CD4-positive, alpha-beta T cell (primary cell): ENCODE measurements at regions not wholly inside any gene's neighbourhood (a gene's known extent, or its start where the extent isn't known, plus 50 kb on each side); places are given as distances from the start of the nearest gene placed in this dataset.

Experiments used
- ATAC-seq: fragments of 200-7000 bp; cut with Tn5 transposase; one replicate; pipeline ENCODE4 v1.10.0; 2022; ENCODE audit warnings: mild to moderate bottlenecking; ENCODE audit not compliant: poor library complexity
- CTCF ChIA-PET: fragments of 350-600 bp; sonication (Branson Sonifier 250); formaldehyde crosslinking; loops from one replicate; lab custom pipeline; 2021; ENCODE audit warnings: antibody characterized with exemption, inconsistent platforms; lab: Charles Lee
- POLR2A ChIA-PET: fragments of 350-600 bp; sonication (Branson Sonifier 250); formaldehyde crosslinking; loops from one replicate; lab custom pipeline; 2021; ENCODE audit warnings: antibody characterized with exemption, inconsistent platforms; lab: Charles Lee
- DNase-seq, 14 experiments: peaks; one replicate each; pipeline ENCODE4 v3.0.0-alpha.2; 2013 to 2020; ENCODE audit warnings: mixed read lengths in 2 of 14
- H3K27ac ChIP-seq, 2 donors: one replicate each; pipeline versions ENCODE4 v1.5.1 to v1.7.0; 2013; ENCODE audit warnings: low read length in 2 of 2, low read depth in 1 of 2, mild to moderate bottlenecking in 1 of 2
- H3K27me3 ChIP-seq, 2 experiments: 1 replicate in 1 of 2; 2 replicates in 1 of 2; pipeline versions ENCODE4 v1.6.1 to v1.7.0; 2013; ENCODE audit warnings: low read length in 2 of 2, control low read depth in 1 of 2, mild to moderate bottlenecking in 1 of 2, moderate library complexity in 1 of 2; ENCODE audit not compliant: insufficient read depth in 2 of 2, control insufficient read depth in 1 of 2
- H3K36me3 ChIP-seq: one replicate; pipeline ENCODE4 v1.6.1; 2013; ENCODE audit warnings: low read length, control low read depth; ENCODE audit not compliant: insufficient read depth
- H3K4me1 ChIP-seq: one replicate; pipeline ENCODE4 v1.6.1; 2013; ENCODE audit warnings: low read length, control low read depth; ENCODE audit not compliant: insufficient read depth
- H3K4me3 ChIP-seq: one replicate; pipeline ENCODE4 v1.5.1; 2013; ENCODE audit warnings: mild to moderate bottlenecking, low read length, moderate library complexity
- H3K9me3 ChIP-seq, 2 experiments: 1 replicate in 1 of 2; 2 replicates in 1 of 2; pipeline versions ENCODE4 v1.6.1 to v1.7.0; 2013; ENCODE audit warnings: low read length in 2 of 2, mild to moderate bottlenecking in 2 of 2, control low read depth in 1 of 2, moderate library complexity in 1 of 2; ENCODE audit not compliant: control insufficient read depth in 1 of 2, insufficient read depth in 1 of 2
- H3K27ac Mint-ChIP-seq: one replicate; pipeline ENCODE4 v1.8.0; 2020; ENCODE audit warnings: mixed read lengths
- H3K27me3 Mint-ChIP-seq: one replicate; pipeline ENCODE4 v1.8.0; 2021; ENCODE audit warnings: mixed read lengths
- H3K36me3 Mint-ChIP-seq: one replicate; pipeline ENCODE4 v1.8.0; 2021; ENCODE audit warnings: low read depth, mixed read lengths
- H3K4me1 Mint-ChIP-seq: one replicate; pipeline ENCODE4 v1.8.0; 2021; ENCODE audit warnings: low read depth, mixed read lengths
- H3K4me3 Mint-ChIP-seq: one replicate; pipeline ENCODE4 v1.8.0; 2020; ENCODE audit warnings: mild to moderate bottlenecking, mixed read lengths
- H3K9me3 Mint-ChIP-seq: one replicate; pipeline ENCODE4 v1.8.0; 2020; ENCODE audit warnings: mixed read lengths
- CTCF ChIP-seq: fragments of 200-600 bp; IDR thresholded peaks from one replicate; pipeline ENCODE4 v1.8.0; 2022; ENCODE audit warnings: antibody characterized with exemption, mild to moderate bottlenecking
- intact Hi-C, 2 experiments: fragments of 100-400 bp; cut with DNase I in 1 of 2; cut with micrococcal nuclease in 1 of 2; formaldehyde crosslinking; loops; one replicate each; pipeline versions ENCODE4 v1.15.1 to v1.9.0; 2023 to 2025; cut with DNase I, micrococcal nuclease

DNA sequence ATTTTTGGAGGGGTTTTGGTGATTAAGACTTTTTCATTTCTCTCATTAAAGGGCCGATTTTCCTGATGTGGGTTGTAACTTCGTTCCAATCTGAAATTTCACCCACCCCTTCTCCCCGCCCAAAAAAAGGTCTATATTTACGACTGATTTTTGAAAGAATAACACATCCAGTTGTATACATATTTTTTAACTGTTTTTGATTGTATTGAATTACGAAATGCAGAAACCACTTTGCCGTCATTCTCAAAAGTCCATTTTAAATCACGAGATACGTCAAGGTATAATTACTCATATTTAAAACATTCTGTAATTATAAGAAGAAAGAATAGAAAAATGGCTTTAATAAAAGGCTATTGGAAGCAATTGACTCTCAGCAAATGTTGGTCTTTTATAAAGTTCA lies 520.7 kb downstream of the MED13L start:
- H3K4me1 ChIP-seq, result no peaks in the 10 kb centered on the region
- H3K27me3 Mint-ChIP-seq, result peaks cover 29% of the 10 kb centered on the region
- H3K27me3 ChIP-seq, result no peaks in the 10 kb centered on the region
- no peaks in the 10 kb centered on the region for H3K9me3 ChIP-seq
- TF ChIP-seq CTCF, result no peak
- POLR2A ChIA-PET, result no interaction called here
- no peaks in the 10 kb centered on the region for H3K9me3 Mint-ChIP-seq
- no peaks in the 10 kb centered on the region for H3K36me3 Mint-ChIP-seq
- intact Hi-C loops, result no loop called here
- H3K4me3 Mint-ChIP-seq, result no peak overlapping the region
- H3K4me1 Mint-ChIP-seq, result no peaks in the 10 kb centered on the region
- H3K4me3 ChIP-seq, result no peak overlapping the region
- no peak for ATAC-seq
- no peak overlapping the region for H3K27ac Mint-ChIP-seq
- CTCF ChIA-PET, result no interaction called here
- DNase-seq, result no peak
- no peak overlapping the region for H3K27ac ChIP-seq
- H3K36me3 ChIP-seq, result no peaks in the 10 kb centered on the region

- CTCF ChIA-PET, result no interaction called here
- H3K4me1 Mint-ChIP-seq, result no peaks in the 10 kb centered on the region
These were observed 521.2 kb downstream of the MED13L start for GRCh38 chr12:115756271-115756670.

DNA sequence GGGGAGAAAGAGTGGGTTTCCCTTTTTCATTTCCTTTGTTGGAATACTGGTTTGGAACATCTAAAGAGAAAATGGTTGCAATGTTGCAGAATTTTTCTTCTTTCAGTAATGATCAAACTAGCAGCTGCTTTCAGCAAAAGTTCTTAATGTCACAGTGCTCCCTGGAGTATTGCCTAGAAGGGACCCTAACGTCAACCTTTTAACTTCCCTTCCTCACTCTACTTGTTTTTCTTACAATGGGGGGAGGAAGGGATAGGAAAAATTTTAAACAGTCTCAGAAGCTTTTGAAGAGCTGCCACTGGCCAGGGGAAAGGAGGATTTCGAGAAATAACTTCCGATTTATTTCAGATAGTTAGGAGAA lies 521.8 kb downstream of the MED13L start:
- H3K27me3 ChIP-seq, result no peaks in the 10 kb centered on the region
- no peak for ATAC-seq
- Mint-ChIP-seq H3K27ac (no peak overlapping the region), H3K9me3 (no peaks in the 10 kb centered on the region), H3K27me3 (peaks cover 29% of the 10 kb centered on the region), H3K4me3 (no peak overlapping the region), H3K36me3 (no peaks in the 10 kb centered on the region), H3K4me1 (no peaks in the 10 kb centered on the region)
- H3K36me3 ChIP-seq, result no peaks in the 10 kb centered on the region
- no peaks in the 10 kb centered on the region for H3K9me3 ChIP-seq
- DNase-seq, result no peak
- intact Hi-C loops, result no loop called here
- CTCF ChIA-PET, result no interaction called here
- H3K27ac ChIP-seq, result no peak overlapping the region
- POLR2A ChIA-PET, result no interaction called here
- TF ChIP-seq CTCF, result no peak
- H3K4me1 ChIP-seq, result no peaks in the 10 kb centered on the region
- H3K4me3 ChIP-seq, result no peak overlapping the region

More at GRCh38 chr12:115756271-115756670, 521.2 kb downstream of the MED13L start:
- no peak for TF ChIP-seq CTCF
- intact Hi-C loops, result no loop called here
- H3K27me3 Mint-ChIP-seq, result peaks cover 29% of the 10 kb centered on the region
- no peaks in the 10 kb centered on the region for H3K27me3 ChIP-seq
- H3K36me3 Mint-ChIP-seq, result no peaks in the 10 kb centered on the region
- H3K9me3 Mint-ChIP-seq, result no peaks in the 10 kb centered on the region
- no peaks in the 10 kb centered on the region for H3K4me1 ChIP-seq
- no peak overlapping the region for H3K27ac ChIP-seq
- no peak for DNase-seq
- no peak overlapping the region for H3K4me3 Mint-ChIP-seq
- ATAC-seq, result no peak
- POLR2A ChIA-PET, result no interaction called here
- H3K36me3 ChIP-seq, result no peaks in the 10 kb centered on the region
- H3K4me3 ChIP-seq, result no peak overlapping the region
- H3K27ac Mint-ChIP-seq, result no peak overlapping the region
- no peaks in the 10 kb centered on the region for H3K9me3 ChIP-seq
